Left ventricle myocardium inferior (tissue), 1 donor: ENCODE measurements at regions not wholly inside any gene's neighbourhood (a gene's known extent, or its start where the extent isn't known, plus 50 kb on each side); places are given as distances from the start of the nearest gene placed in this dataset.
"Not testable (repeated sequence)": the region's sequence is repeated elsewhere in the genome, so short reads cannot be mapped to it uniquely, and the experiment has no call there.

Experiments used
- DNase-seq: peaks from one replicate; pipeline ENCODE4 v3.0.0-alpha.2; 2020
- H3K27ac ChIP-seq: fragments of 200-600 bp; replicated peaks from 2 replicates; pipeline ENCODE4 v1.8.0; 2021
- H3K27me3 ChIP-seq: fragments of 200-600 bp; 2 replicates; pipeline ENCODE4 v1.8.0; 2021; ENCODE audit warnings: low read depth
- H3K36me3 ChIP-seq: fragments of 200-600 bp; 2 replicates; pipeline ENCODE4 v1.8.0; 2021
- H3K4me1 ChIP-seq: fragments of 200-600 bp; 2 replicates; pipeline ENCODE4 v1.8.0; 2021
- H3K4me3 ChIP-seq: fragments of 200-600 bp; 2 replicates; pipeline ENCODE4 v1.8.0; 2021; ENCODE audit warnings: mild to moderate bottlenecking, moderate library complexity
- H3K9me3 ChIP-seq: fragments of 200-600 bp; replicated peaks from 2 replicates; pipeline ENCODE4 v1.8.0; 2021
- CTCF ChIP-seq: fragments of 200-600 bp; IDR thresholded peaks from 2 replicates; pipeline ENCODE4 v1.8.0; 2021; ENCODE audit warnings: antibody characterized with exemption, mild to moderate bottlenecking, borderline replicate concordance
- intact Hi-C: fragments of 100-400 bp; cut with micrococcal nuclease; formaldehyde crosslinking; loops from one replicate; pipeline ENCODE4 v1.11.0; 2022
- donor health status: DM: no; HTN: yes; CAD: no; lungs with severe emphysema.

GRCh38 chr2:6143812-6144211 is 451.6 kb downstream of the SOX11 start:
- no peak for TF ChIP-seq CTCF
- Histone ChIP-seq H3K27me3 (no peaks in the 10 kb centered on the region), H3K27ac (no peak overlapping the region), H3K4me3 (no peak overlapping the region), H3K4me1 (no peaks in the 10 kb centered on the region), H3K36me3 (no peaks in the 10 kb centered on the region), H3K9me3 (peaks cover 35% of the 10 kb centered on the region)
- DNase-seq, result no peak
- intact Hi-C loops, result no loop called here

GRCh38 chr2:6147215-6147614 is 455.0 kb downstream of the SOX11 start:
- peaks cover 15% of the 10 kb centered on the region for H3K9me3 ChIP-seq
- H3K4me1 ChIP-seq, H3K27ac ChIP-seq, H3K36me3 ChIP-seq, H3K27me3 ChIP-seq, DNase-seq, intact Hi-C loops, H3K4me3 ChIP-seq: not testable (repeated sequence)

GRCh38 chr2:6148882-6149281 is 456.7 kb downstream of the SOX11 start:
- no peak for DNase-seq
- Histone ChIP-seq H3K9me3 (peaks cover 4% of the 10 kb centered on the region), H3K4me3 (no peak overlapping the region), H3K36me3 (no peaks in the 10 kb centered on the region), H3K4me1 (no peaks in the 10 kb centered on the region), H3K27ac (no peak overlapping the region), H3K27me3 (no peaks in the 10 kb centered on the region)
- intact Hi-C loops, result no loop called here
- TF ChIP-seq CTCF, result no peak

- Histone ChIP-seq H3K9me3 (peaks cover 3% of the 10 kb centered on the region), H3K4me1 (no peaks in the 10 kb centered on the region), H3K27me3 (no peaks in the 10 kb centered on the region), H3K36me3 (no peaks in the 10 kb centered on the region), H3K4me3 (no peak overlapping the region), H3K27ac (no peak overlapping the region)
- TF ChIP-seq CTCF, result no peak
- intact Hi-C loops, result no loop called here
- no peak for DNase-seq
Measured at GRCh38 chr2:6159606-6160005, 467.4 kb downstream of the SOX11 start.

GRCh38 chr2:6163932-6164331 is 471.7 kb downstream of the SOX11 start:
- Histone ChIP-seq H3K27ac (no peak overlapping the region), H3K9me3 (peaks cover 3% of the 10 kb centered on the region), H3K36me3 (no peaks in the 10 kb centered on the region), H3K27me3 (no peaks in the 10 kb centered on the region), H3K4me3 (no peak overlapping the region), H3K4me1 (no peaks in the 10 kb centered on the region)
- no peak for TF ChIP-seq CTCF
- no peak for DNase-seq
- intact Hi-C loops, result no loop called here

- no peak overlapping the region for H3K27ac ChIP-seq
- H3K4me1 ChIP-seq, result no peaks in the 10 kb centered on the region
- no peak for DNase-seq
- H3K4me3 ChIP-seq, result no peak overlapping the region
- H3K27me3 ChIP-seq, result no peaks in the 10 kb centered on the region
- peaks cover 3% of the 10 kb centered on the region for H3K9me3 ChIP-seq
- H3K36me3 ChIP-seq, result no peaks in the 10 kb centered on the region
- TF ChIP-seq CTCF, result no peak
- intact Hi-C loops, result no loop called here
Measured at GRCh38 chr2:6164986-6165747, 473.0 kb downstream of the SOX11 start.
